H1 (cell line): ENCODE measurements at regions not wholly inside any gene's neighbourhood (a gene's known extent, or its start where the extent isn't known, plus 50 kb on each side); places are given as distances from the start of the nearest gene placed in this dataset.

Source experiments
- BCL11A ChIP-seq, 2 experiments: IDR thresholded peaks; one replicate each; pipeline ENCODE4 v1.6.1; 2011; ENCODE audit warnings: low read depth in 2 of 2, low read length in 2 of 2, mild to moderate bottlenecking in 2 of 2
- CTCF ChIP-seq, 3 experiments: IDR thresholded peaks; 1 replicate in 2 of 3; 2 replicates in 1 of 3; pipeline versions ENCODE4 v1.5.1 to v1.6.1; 2011; ENCODE audit warnings: low read length in 3 of 3, mild to moderate bottlenecking in 3 of 3, inconsistent platforms in 2 of 3, low read depth in 1 of 3, moderate library complexity in 1 of 3; ENCODE audit not compliant: insufficient read depth in 1 of 3; ENCODE audit errors: control extremely low read depth in 1 of 3
- RFX5 ChIP-seq: IDR thresholded peaks from 2 replicates; pipeline ENCODE4 v1.6.1; 2011; ENCODE audit warnings: low read depth, low read length, improper control_type of control experiment, borderline replicate concordance
- TF ChIP-seq, protein P1 (sequence below): IDR thresholded peaks from 2 replicates; pipeline ENCODE4 v1.6.1; 2012; ENCODE audit warnings: inconsistent platforms

DNA sequence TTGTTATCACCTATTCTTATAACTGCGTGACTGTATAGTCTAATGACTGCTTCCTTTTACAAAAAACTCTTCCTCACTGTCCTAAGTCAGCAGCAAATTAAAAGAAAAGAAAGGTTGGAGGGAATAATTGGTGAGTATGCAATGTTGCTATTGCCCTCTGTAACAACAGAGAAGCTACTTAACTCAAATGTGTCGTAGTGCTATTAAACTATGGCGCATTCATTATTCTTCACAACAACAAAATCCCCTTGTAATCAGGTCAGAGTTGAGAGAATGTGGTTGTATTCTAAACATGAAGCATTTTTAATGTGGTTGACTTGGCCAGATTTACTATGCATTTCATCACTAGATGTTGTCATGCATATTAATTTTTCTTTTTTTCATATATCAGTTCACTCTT is 897.8 kb upstream of the PHF14 start:
- TF ChIP-seq CTCF (IDR thresholded peaks at IDR 0.05; ENCODE audit: control extremely low read depth in 1 of 3, insufficient read depth in 1 of 3, low read depth in 1 of 3, low read length in 3 of 3) (no peak), BCL11A (IDR thresholded peaks at IDR 0.05; ENCODE audit: low read depth in 2 of 2, low read length in 2 of 2) (no peak), RFX5 (no peak)
- TF ChIP-seq, protein P1, sequence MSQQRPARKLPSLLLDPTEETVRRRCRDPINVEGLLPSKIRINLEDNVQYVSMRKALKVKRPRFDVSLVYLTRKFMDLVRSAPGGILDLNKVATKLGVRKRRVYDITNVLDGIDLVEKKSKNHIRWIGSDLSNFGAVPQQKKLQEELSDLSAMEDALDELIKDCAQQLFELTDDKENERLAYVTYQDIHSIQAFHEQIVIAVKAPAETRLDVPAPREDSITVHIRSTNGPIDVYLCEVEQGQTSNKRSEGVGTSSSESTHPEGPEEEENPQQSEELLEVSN = no peak
